SIG-M5 treated with dmso at 0.1 percent for 504 hours (cell line): ENCODE measurements at regions not wholly inside any gene's neighbourhood (a gene's known extent, or its start where the extent isn't known, plus 50 kb on each side); places are given as distances from the start of the nearest gene placed in this dataset.
"Not testable (repeated sequence)": the region's sequence is repeated elsewhere in the genome, so short reads cannot be mapped to it uniquely, and the experiment has no call there.

Experiments used
- DNase-seq: peaks from one replicate; lab custom pipeline; 2025; ENCODE audit not compliant: unreplicated experiment; lab: John Stamatoyannopoulos, UW

GRCh38 chr6:9361749-9362148, 926.4 kb upstream of the SLC35B3 start:
- DNase-seq: no peak

DNA sequence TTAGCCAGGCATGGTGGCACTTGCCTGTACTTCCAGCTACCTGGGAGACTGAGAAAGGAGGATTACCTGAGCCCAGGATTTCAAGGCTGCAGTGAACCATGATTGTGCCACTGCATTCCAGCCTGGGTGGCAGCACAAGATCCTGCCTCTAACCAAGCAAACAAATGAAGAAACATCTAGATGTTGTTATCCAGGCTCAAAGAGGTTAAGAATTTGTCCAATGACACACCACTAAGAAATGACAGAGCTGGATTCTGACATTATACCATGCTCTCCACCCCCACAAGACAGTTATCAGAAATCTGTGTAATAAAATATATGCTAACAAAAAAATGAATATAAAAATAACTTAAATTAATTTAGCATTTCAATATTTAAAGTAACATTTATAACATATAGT, 925.5 kb upstream of the SLC35B3 start:
- no peak for DNase-seq

- DNase-seq: no peak
Measured at GRCh38 chr6:9347608-9348007, 912.3 kb upstream of the SLC35B3 start.

DNA sequence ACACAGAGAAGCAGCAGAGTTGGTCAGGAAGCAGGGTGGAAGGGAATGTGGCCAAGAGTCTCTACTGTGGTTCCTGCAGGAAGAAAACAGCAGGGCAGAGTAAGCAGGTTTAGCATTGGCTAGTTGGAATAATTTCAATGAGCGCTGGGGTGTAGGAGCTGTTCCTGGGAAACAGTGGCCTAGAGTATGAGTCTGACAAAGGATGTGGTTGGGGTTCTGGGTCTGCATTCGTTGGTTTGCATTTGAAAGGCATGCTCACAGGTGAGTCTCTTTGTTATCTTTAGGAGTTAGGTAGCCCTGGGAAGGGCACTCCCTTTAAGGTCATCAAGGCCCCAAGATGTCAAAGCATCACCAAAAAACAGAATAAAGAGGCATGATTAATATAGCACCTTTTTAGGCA, 911.6 kb upstream of the SLC35B3 start:
- DNase-seq: no peak

- DNase-seq: no peak
Measured at GRCh38 chr6:9335431-9335830, 900.1 kb upstream of the SLC35B3 start.

DNA sequence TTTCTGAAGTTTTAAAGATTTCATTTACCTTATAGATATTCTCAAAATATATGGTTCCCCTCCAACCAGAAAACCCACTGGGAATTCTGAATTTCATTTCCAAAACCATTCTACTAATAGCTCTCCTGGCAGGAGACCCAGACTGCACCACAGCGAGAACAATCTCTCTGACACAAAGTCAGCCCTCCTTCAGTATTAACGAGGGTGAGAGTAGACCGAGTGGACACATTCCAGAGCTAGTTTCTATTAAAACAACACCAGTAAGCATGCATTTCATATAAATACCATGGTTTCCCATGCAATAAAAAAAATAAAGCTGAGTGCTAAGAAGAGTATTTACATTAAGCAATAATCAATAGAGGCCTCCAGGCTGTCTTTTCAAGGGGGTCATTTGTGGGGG, 899.6 kb upstream of the SLC35B3 start:
- DNase-seq: no peak

DNA sequence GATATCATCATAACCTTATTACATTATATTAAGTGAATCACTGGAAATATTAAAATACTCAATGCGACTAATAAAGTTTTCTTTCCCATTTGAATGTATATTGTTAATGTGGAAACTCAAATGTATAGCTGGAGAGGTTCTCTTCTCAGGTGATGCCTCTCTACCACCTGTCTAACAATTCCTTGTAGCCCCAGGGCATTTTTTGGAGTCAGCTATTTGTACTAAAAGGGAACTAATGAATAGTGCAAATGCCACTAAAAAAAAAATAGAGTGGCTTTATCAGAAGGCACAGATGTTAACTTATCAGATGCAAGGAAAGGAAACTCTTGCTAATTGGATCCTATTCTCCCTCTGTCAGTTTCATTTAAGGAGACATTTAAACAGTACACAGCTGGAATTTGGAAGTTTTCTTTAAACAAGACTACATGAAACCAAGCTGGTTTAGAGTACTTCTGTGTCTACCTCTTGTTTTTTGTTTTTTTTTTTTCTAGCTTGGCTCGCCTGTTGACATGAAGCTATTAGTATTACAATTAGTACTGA, 897.0 kb upstream of the SLC35B3 start:
- DNase-seq: no peak

DNA sequence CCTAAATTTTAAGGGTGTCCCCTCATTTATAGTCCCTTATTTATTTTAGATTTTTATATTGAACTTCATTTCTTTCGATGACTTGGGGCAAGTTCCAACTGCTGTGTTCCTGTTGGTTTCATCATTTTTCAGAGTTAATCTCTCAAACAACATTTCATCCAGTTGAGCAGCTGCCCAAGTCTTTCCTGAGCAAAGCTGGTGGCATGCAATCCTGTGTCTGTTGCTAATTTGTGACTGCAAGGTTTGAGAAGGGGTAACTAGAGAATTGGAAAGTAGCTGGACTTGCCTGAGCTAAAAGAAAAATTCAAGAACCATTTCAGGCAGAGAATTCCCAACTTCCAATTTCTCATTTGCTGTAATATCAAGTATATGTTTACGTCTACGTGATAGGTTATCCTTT, 881.5 kb upstream of the SLC35B3 start:
- DNase-seq: no peak

GRCh38 chr6:9315966-9316650, 880.8 kb upstream of the SLC35B3 start:
- DNase-seq: no peak

DNA sequence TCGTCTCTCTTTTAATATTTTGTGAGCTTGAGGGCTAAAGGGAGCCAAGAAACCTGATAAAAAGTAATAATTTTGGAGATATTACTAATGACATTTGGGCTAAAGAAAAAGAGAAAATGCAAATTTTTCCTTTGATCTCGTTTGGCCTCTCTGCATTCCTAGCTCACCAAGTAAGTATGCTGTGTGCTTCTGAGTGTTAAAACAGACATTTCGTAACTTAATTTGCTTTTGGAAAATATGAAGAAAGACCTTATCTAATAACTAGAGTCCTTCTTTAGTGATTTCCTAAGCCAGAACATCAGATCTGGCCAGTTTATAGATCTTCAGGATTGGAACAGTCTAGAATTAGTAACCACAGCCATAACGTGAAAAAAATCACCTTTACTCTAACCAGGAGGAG, 872.9 kb upstream of the SLC35B3 start:
- no peak for DNase-seq

GRCh38 chr6:9307786-9308185, 872.4 kb upstream of the SLC35B3 start:
- no peak for DNase-seq

DNA sequence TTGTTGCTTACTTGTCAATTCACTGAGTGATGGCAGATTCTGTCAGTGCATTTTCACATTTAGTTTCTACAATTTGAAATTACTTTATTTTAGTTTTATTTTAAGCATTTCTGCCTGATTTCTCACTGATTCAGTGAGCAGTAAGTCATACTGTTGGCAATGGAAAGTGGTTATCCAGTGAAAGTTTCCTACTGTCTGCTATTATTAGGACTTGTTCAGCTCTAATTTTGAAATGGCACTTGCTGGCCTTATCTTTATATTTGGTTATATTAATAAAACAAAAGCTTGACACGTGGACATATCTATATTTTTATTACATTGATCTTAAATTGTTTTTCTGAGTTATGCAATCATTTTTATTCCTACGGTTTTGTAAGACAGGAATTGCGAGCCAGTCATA, 871.8 kb upstream of the SLC35B3 start:
- no peak for DNase-seq

- no peak for DNase-seq
Measured at GRCh38 chr6:9295644-9296043, 860.3 kb upstream of the SLC35B3 start.

- no peak for DNase-seq
Measured at GRCh38 chr6:9292975-9293374, 857.6 kb upstream of the SLC35B3 start.

DNA sequence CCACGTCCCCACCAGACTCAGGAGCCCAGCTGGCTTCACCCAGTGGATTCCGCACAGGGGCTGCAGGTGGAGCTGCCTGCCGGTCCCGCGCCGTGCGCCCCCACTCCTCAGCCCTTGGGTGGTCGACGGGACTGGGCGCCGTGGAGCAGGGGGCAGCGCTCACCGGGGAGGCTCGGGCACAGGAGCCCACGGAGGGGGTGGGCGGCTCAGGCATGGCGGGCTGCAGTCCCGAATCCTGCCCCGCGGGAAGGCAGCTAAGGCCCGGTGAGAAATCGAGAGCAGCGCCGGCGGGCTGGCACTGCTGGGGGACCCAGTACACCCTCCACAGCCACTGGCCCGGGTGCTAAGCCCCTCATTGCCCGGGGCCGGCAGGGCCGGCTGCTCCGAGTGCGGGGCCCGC, 855.0 kb upstream of the SLC35B3 start:
- DNase-seq: not testable (repeated sequence)

DNA sequence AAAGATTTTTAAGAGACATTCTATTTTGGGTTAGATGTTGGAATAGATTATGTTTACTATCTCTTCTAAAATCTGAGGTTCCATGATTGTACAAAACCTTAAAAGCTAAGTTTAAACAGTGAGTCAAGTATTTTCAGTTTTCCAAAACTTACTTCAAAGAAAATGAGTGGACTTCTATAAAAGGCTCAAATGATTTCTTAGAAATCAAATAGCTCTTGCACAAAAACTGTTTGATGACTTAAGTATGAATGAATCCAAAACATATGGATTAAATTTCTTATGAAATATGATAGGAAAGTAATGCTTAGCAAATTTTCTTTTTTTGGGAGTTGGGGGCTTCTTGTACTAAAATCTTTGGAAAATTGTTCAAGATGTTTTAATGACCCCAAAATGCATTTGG, 837.3 kb upstream of the SLC35B3 start:
- DNase-seq: no peak

GRCh38 chr6:9266741-9267140, 831.4 kb upstream of the SLC35B3 start:
- DNase-seq: no peak

DNA sequence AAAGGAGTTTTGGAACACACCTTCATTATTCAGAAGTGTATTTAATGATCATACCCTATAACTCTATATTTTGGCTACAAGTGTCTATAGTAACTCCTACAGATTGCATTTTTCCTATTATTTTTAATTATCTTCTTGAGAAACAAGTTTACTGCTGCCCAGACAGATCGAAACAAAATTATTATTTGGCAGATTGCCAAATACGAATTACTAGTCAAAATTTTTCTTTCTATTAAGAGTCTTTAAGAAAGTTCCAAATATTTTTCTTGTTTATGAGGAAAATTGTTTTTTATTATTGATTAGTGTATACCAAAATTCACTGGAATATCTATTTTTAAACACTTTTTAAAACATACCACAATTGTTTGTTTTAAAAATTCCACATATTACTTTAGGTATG, 821.9 kb upstream of the SLC35B3 start:
- DNase-seq: no peak

- no peak for DNase-seq
Measured at GRCh38 chr6:9254251-9254650, 818.9 kb upstream of the SLC35B3 start.

DNA sequence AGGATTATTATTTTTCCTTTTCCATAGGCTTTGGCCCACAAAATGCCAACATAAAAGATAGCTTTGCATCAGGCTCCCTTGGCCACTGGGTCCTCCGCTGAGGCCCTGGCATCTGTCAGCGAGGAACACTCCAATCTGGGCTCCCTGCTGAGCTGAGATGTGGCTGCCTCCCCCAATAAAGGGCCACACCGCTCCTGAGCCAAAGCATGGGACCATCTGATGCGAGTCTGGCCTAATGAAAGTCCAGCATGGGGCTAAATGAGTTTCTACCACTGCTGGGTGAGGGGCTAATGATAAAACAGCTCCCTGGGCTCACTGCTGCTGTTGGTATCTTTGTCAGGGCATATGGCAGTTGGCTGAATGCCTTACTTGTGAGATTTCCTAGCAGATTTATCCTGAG, 817.5 kb upstream of the SLC35B3 start:
- DNase-seq: no peak

- peak; percentile 3 for DNase-seq
Measured at GRCh38 chr6:9250852-9251251, 815.5 kb upstream of the SLC35B3 start.

DNA sequence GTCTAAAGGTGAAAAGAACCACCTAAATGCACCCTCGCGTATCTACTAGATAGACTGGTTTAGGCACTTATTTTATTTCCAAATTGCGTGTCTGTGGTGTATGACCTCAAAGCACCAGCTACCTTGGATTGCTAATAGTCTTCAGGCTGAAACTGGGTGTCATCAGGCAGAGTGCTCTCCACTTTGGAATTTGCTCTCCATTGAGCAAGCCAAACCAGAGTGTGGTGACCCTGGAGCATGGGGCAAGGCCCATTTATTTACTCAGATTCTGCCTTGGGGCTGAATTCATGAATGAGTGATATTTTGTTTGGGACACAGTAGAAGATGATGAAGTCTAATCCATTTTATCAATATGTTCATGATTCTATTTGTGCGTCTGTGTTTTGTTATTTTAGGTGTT, 812.8 kb upstream of the SLC35B3 start:
- no peak for DNase-seq

- DNase-seq: no peak
Measured at GRCh38 chr6:9240861-9241260, 805.5 kb upstream of the SLC35B3 start.
